Neuronal stem cell (in vitro differentiated cells): ENCODE measurements at regions not wholly inside any gene's neighbourhood (a gene's known extent, or its start where the extent isn't known, plus 50 kb on each side); places are given as distances from the start of the nearest gene placed in this dataset. TPM values are rescaled to one million over a fixed set of nuclear protein-coding genes. Genes with fewer than 3 reads are reported as not detected.

Source experiments
- small RNA-seq: library from polyadenylated mRNA; stranded (forward); fragments of <200 nt; extraction: miRNeasy Mini kit (QIAGEN cat#:217004); gene quantifications from one replicate; pipeline ENCODE3, GENCODE V24; 2013; ENCODE audit not compliant: insufficient read depth

Small RNAs in the stretch of these regions (small RNA-seq; reads per million reads assigned to genes)
- gene AC108145.1 (not detected), gene HSBP1P2 (not detected), gene RNU6-205P (not detected)
